Erythroblast (primary cell): ENCODE measurements at regions not wholly inside any gene's neighbourhood (a gene's known extent, or its start where the extent isn't known, plus 50 kb on each side); places are given as distances from the start of the nearest gene placed in this dataset.

Source experiments
- GATA1 ChIP-seq: IDR thresholded peaks from 2 replicates; pipeline ENCODE4 v1.6.1; 2011; ENCODE audit warnings: low read depth, mild to moderate bottlenecking, control low read depth, low read length, moderate library complexity
- POLR2A ChIP-seq: IDR thresholded peaks from 2 replicates; pipeline ENCODE4 v1.6.1; 2011; ENCODE audit warnings: mild to moderate bottlenecking, low read length

DNA sequence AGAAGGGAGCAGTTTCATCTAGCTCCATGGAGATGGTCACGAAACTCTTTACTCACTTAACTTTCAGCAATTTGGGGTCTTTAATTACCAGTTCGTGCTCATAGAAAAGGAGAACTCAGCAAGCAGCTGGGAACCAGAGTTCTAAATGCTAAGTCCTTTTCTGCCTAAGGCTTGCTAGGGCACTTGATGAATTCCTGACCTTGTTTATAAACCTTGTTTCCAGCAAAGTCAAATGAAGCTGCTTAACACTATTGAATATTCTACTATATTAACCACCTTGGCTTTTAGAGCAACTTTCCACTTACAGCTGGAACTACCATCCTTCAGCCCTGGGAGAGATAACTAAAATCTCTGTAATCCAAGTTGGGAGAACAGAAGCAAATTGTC is 79.5 kb upstream of the TSC22D2 start:
- no peak for TF ChIP-seq POLR2A
- TF ChIP-seq GATA1, result no peak
